NCI-H2196 (cell line): ENCODE measurements at regions not wholly inside any gene's neighbourhood (a gene's known extent, or its start where the extent isn't known, plus 50 kb on each side); places are given as distances from the start of the nearest gene placed in this dataset.
"Not testable (repeated sequence)": the region's sequence is repeated elsewhere in the genome, so short reads cannot be mapped to it uniquely, and the experiment has no call there.

Source experiments
- DNase-seq: peaks from one replicate; lab custom pipeline; 2025; ENCODE audit not compliant: unreplicated experiment; lab: John Stamatoyannopoulos, UW

- DNase-seq: no peak
These were observed 104.3 kb upstream of the TSC22D2 start for GRCh38 chr3:150303768-150304167.

- DNase-seq: no peak
These were observed 105.9 kb upstream of the TSC22D2 start for GRCh38 chr3:150302246-150302645.

GRCh38 chr3:150300852-150301517 is 107.1 kb upstream of the TSC22D2 start:
- no peak for DNase-seq

- no peak for DNase-seq
These were observed 107.7 kb upstream of the TSC22D2 start for GRCh38 chr3:150300388-150300787.

GRCh38 chr3:150299201-150299600 is 108.9 kb upstream of the TSC22D2 start:
- DNase-seq: no peak

GRCh38 chr3:150296966-150297365 is 111.1 kb upstream of the TSC22D2 start:
- no peak for DNase-seq

GRCh38 chr3:150296123-150296735 is 111.9 kb upstream of the TSC22D2 start:
- DNase-seq: no peak

GRCh38 chr3:150293401-150294001 is 114.6 kb upstream of the TSC22D2 start:
- DNase-seq: no peak

GRCh38 chr3:150292891-150293290 is 115.2 kb upstream of the TSC22D2 start:
- DNase-seq: no peak

GRCh38 chr3:150291515-150291914 is 116.6 kb upstream of the TSC22D2 start:
- no peak for DNase-seq

- peak; percentile 49 for DNase-seq
These were observed 121.5 kb upstream of the TSC22D2 start for GRCh38 chr3:150286390-150287147.

- DNase-seq: no peak
These were observed 122.5 kb upstream of the TSC22D2 start for GRCh38 chr3:150285601-150286000.

GRCh38 chr3:150278843-150279381 is 129.2 kb upstream of the TSC22D2 start:
- peak; percentile 89 for DNase-seq

- no peak for DNase-seq
These were observed 129.9 kb upstream of the TSC22D2 start for GRCh38 chr3:150278195-150278594.

- DNase-seq: no peak
These were observed 130.7 kb upstream of the TSC22D2 start for GRCh38 chr3:150277444-150277843.

- no peak for DNase-seq
These were observed 132.2 kb upstream of the TSC22D2 start for GRCh38 chr3:150275941-150276340.

- DNase-seq: no peak
These were observed 133.7 kb upstream of the TSC22D2 start for GRCh38 chr3:150274372-150274771.

GRCh38 chr3:150273396-150273795 is 134.7 kb upstream of the TSC22D2 start:
- no peak for DNase-seq

GRCh38 chr3:150271591-150271960 is 136.5 kb upstream of the TSC22D2 start:
- no peak for DNase-seq

- DNase-seq: no peak
These were observed 137.1 kb upstream of the TSC22D2 start for GRCh38 chr3:150270883-150271590.

- not testable (repeated sequence) for DNase-seq
These were observed 137.7 kb upstream of the TSC22D2 start for GRCh38 chr3:150270444-150270843.
